ENCODE measurements at regions not wholly inside any gene's neighbourhood (a gene's known extent, or its start where the extent isn't known, plus 50 kb on each side); places are given as distances from the start of the nearest gene placed in this dataset.

DNA sequence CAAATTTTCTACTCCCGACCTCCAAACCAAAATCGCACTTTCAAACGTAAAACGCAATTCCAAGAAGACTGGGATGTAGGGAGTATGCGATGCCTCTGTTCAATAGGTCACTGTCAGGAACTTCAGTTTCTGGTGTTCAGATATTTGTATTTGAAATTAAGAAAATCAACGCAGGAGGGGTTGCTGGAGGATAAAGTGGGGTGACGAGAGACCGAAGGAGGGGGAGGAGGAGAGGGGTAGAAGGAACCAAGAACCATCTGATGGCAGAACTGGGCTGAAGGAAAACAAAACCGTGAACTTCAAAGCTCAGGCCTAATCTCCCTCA is 293.8 kb upstream of the NFE2L3 start:
- POLR2A ChIA-PET, result interaction anchor here (0.6 kb wide), 1 partner anchor 495 kb away, joined by 3 read pairs; no protein-coding TSS in a partner anchor
- no peaks in the 10 kb centered on the region for H3K79me2 ChIP-seq (ENCODE audit: insufficient read depth, low read depth, low read length)
- H3K4me1 ChIP-seq (ENCODE audit: insufficient read depth, low read length, poor library complexity, severe bottlenecking), result peaks cover 20% of the 10 kb centered on the region
- no peak overlapping the region for H3K4me2 ChIP-seq (ENCODE audit: low read length)
- H3K9me3 ChIP-seq (ENCODE audit: low read length), result no peaks in the 10 kb centered on the region
- intact Hi-C loops (cut with micrococcal nuclease; ENCODE audit: unreplicated experiment), result no loop called here
- no peak overlapping the region for H3K27ac ChIP-seq (ENCODE audit: low read depth, low read length, poor library complexity, severe bottlenecking)
- H3K36me3 ChIP-seq (ENCODE audit: insufficient read depth, low read length), result no peaks in the 10 kb centered on the region; the same call in 1 of the 2 replicates
- TF ChIP-seq EZH2phosphoT487 (IDR thresholded peaks at IDR 0.05; ENCODE audit: borderline replicate concordance, low read depth, low read length) (no peak), CTCF (conservative IDR thresholded peaks at IDR 0.05; ENCODE audit: low read length) (no peak)
- no peak overlapping the region for H3K4me3 ChIP-seq (ENCODE audit: low read depth, low read length, poor library complexity, severe bottlenecking)
- H3K9me2 ChIP-seq (ENCODE audit: insufficient read depth, low read length), result no peaks in the 10 kb centered on the region
- H2AFZ ChIP-seq (ENCODE audit: low read length), result no peak overlapping the region
- BruUV-seq (replicated peaks), result no TSS peak
- CTCF ChIA-PET (ENCODE audit: unreplicated experiment), result no interaction called here
- no peaks in the 10 kb centered on the region for H4K20me1 ChIP-seq (ENCODE audit: insufficient read depth, low read length)
- DNase-seq (ENCODE audit: low spot score), result no peak

DNA sequence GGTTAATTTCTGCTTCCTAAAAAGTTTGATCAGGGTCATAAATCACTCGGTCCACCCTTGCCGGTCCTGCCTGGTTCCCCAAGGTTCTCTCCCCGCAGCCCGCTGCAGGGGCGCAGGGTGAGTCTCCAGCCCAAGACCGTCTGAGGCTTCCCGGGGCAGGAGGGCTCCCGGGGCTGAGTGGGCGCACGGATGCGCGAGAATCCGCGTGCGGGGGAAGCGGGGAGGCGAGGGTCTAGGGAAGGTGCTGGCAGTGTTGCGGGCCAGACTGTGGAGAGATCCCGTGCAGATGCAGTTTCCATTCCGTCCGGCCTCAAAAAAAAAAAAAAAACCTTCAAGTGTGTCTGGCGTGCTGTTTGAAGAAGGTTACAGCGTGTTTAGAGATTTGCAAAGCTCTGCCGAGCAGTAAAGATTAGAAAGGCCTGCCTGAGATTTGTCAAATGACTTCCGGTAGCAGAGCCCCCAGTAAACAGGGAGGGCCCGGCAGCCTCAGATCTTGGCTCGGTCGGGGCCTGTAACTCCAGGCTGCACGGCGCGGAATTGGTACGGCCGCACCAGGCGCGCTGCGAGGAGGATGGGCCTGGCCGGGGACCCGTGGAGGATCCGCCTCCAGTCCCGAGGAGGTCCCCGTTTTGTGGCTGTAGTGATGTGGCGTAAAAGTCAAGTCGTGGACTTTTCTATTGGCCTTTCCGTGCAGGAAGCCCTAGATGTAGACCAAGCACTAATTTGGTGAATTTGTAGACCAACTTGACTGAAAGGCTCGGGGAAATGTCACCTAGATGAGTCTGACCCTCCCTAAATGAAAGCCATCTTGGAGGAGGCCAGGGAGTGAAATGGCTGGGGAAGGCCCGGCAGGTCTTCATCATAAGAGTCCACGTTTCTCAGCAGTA is 293.2 kb upstream of the NFE2L3 start:
- ChIA-PET POLR2A (interaction anchor here (0.6 kb wide), 1 partner anchor 494 kb away, joined by 3 read pairs; no protein-coding TSS in a partner anchor), CTCF (ENCODE audit: unreplicated experiment) (no interaction called here)
- H3K4me2 ChIP-seq (ENCODE audit: low read length), result no peak overlapping the region
- no peaks in the 10 kb centered on the region; the same call in 1 of the 2 replicates for H3K36me3 ChIP-seq (ENCODE audit: insufficient read depth, low read length)
- H3K9me2 ChIP-seq (ENCODE audit: insufficient read depth, low read length), result no peaks in the 10 kb centered on the region
- no peak overlapping the region for H3K27ac ChIP-seq (ENCODE audit: low read depth, low read length, poor library complexity, severe bottlenecking)
- H3K9me3 ChIP-seq (ENCODE audit: low read length), result no peaks in the 10 kb centered on the region
- DNase-seq (ENCODE audit: low spot score), result no peak
- no peak overlapping the region for H3K4me3 ChIP-seq (ENCODE audit: low read depth, low read length, poor library complexity, severe bottlenecking)
- H3K4me1 ChIP-seq (ENCODE audit: insufficient read depth, low read length, poor library complexity, severe bottlenecking), result peaks cover 20% of the 10 kb centered on the region
- H3K79me2 ChIP-seq (ENCODE audit: insufficient read depth, low read depth, low read length), result no peaks in the 10 kb centered on the region
- intact Hi-C loops (cut with micrococcal nuclease; ENCODE audit: unreplicated experiment), result no loop called here
- no peak overlapping the region for H2AFZ ChIP-seq (ENCODE audit: low read length)
- no peaks in the 10 kb centered on the region for H4K20me1 ChIP-seq (ENCODE audit: insufficient read depth, low read length)
- BruUV-seq (replicated peaks), result no TSS peak
- TF ChIP-seq EZH2phosphoT487 (IDR thresholded peaks at IDR 0.05; ENCODE audit: borderline replicate concordance, low read depth, low read length) (no peak), CTCF (conservative IDR thresholded peaks at IDR 0.05; ENCODE audit: low read length) (no peak)

Data from OCI-LY7 (cell line).